Upper lobe of right lung (tissue), 1 donor: ENCODE measurements at regions not wholly inside any gene's neighbourhood (a gene's known extent, or its start where the extent isn't known, plus 50 kb on each side); places are given as distances from the start of the nearest gene placed in this dataset.

Source experiments
- ATAC-seq: fragments of 200-7000 bp; cut with Tn5 transposase; one replicate; pipeline ENCODE4 v1.9.1; 2020; ENCODE audit warnings: mild to moderate bottlenecking, moderate library complexity
- DNase-seq: peaks from one replicate; pipeline ENCODE4 v3.0.0-alpha.2; 2020
- H3K27ac ChIP-seq: fragments of 200-600 bp; one replicate; pipeline ENCODE4 v1.8.0; 2022
- H3K27me3 ChIP-seq: fragments of 200-600 bp; one replicate; pipeline ENCODE4 v1.8.0; 2022; ENCODE audit warnings: mild to moderate bottlenecking
- H3K36me3 ChIP-seq: fragments of 200-600 bp; one replicate; pipeline ENCODE4 v1.8.0; 2022
- H3K4me1 ChIP-seq: fragments of 200-600 bp; one replicate; pipeline ENCODE4 v1.8.0; 2022
- H3K4me3 ChIP-seq: fragments of 200-600 bp; one replicate; pipeline ENCODE4 v1.8.0; 2022; ENCODE audit warnings: mild to moderate bottlenecking
- H3K9me3 ChIP-seq: fragments of 200-600 bp; one replicate; pipeline ENCODE4 v1.8.0; 2022
- intact Hi-C: fragments of 100-400 bp; cut with DNase I; formaldehyde crosslinking; loops from one replicate; pipeline ENCODE4 v1.11.0; 2022
- TF ChIP-seq, protein P1 (sequence below): fragments of 200-600 bp; IDR thresholded peaks from one replicate; pipeline ENCODE4 v1.8.0; 2022; ENCODE audit warnings: antibody characterized with exemption
- donor health status: DM: no; HTN: yes; CAD: no; lungs with severe emphysema.

- H3K9me3 ChIP-seq = no peaks in the 10 kb centered on the region
- no peak overlapping the region for H3K4me3 ChIP-seq
- intact Hi-C loops = no loop called here
- no peaks in the 10 kb centered on the region for H3K36me3 ChIP-seq
- DNase-seq (no peak), ATAC-seq (no peak)
- H3K27ac ChIP-seq = no peak overlapping the region
- H3K4me1 ChIP-seq = no peaks in the 10 kb centered on the region
- no peaks in the 10 kb centered on the region for H3K27me3 ChIP-seq
- TF ChIP-seq, protein P1, sequence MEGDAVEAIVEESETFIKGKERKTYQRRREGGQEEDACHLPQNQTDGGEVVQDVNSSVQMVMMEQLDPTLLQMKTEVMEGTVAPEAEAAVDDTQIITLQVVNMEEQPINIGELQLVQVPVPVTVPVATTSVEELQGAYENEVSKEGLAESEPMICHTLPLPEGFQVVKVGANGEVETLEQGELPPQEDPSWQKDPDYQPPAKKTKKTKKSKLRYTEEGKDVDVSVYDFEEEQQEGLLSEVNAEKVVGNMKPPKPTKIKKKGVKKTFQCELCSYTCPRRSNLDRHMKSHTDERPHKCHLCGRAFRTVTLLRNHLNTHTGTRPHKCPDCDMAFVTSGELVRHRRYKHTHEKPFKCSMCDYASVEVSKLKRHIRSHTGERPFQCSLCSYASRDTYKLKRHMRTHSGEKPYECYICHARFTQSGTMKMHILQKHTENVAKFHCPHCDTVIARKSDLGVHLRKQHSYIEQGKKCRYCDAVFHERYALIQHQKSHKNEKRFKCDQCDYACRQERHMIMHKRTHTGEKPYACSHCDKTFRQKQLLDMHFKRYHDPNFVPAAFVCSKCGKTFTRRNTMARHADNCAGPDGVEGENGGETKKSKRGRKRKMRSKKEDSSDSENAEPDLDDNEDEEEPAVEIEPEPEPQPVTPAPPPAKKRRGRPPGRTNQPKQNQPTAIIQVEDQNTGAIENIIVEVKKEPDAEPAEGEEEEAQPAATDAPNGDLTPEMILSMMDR = no peak
Observed at GRCh38 chr2:60252581-60253150, 300.8 kb downstream of the BCL11A start.

DNA sequence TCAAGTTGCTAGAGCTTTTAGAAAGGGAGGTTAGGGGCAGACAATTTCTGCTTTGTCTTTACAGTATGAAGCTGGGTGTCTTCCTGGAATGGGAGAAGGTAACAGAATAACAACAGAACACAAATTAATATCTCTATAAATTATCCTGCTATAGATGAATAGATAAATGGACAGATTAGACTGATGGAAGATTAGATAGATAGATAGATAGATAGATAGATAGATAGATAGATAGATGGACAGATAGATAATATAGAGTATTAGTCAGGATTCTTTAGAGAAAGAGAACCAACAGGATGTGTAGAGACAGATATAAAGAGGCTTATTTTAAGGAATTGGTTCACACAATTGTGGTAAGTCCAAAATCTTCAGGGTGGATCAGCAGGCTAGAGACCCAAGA lies 302.2 kb downstream of the BCL11A start:
- H3K27me3 ChIP-seq = no peaks in the 10 kb centered on the region
- TF ChIP-seq, protein P1 = no peak
- H3K9me3 ChIP-seq = no peaks in the 10 kb centered on the region
- ATAC-seq = no peak
- no peaks in the 10 kb centered on the region for H3K4me1 ChIP-seq
- intact Hi-C loops = no loop called here
- H3K4me3 ChIP-seq = no peak overlapping the region
- no peaks in the 10 kb centered on the region for H3K36me3 ChIP-seq
- no peak overlapping the region for H3K27ac ChIP-seq
- DNase-seq = no peak

GRCh38 chr2:60249879-60250278 lies 303.6 kb downstream of the BCL11A start:
- DNase-seq (no peak), ATAC-seq (no peak)
- Histone ChIP-seq H3K4me3 (no peak overlapping the region), H3K27ac (no peak overlapping the region), H3K36me3 (no peaks in the 10 kb centered on the region), H3K9me3 (no peaks in the 10 kb centered on the region), H3K27me3 (no peaks in the 10 kb centered on the region), H3K4me1 (no peaks in the 10 kb centered on the region)
- TF ChIP-seq, protein P1 = no peak
- intact Hi-C loops = no loop called here

GRCh38 chr2:60247471-60247870 lies 306.0 kb downstream of the BCL11A start:
- Histone ChIP-seq H3K36me3 (no peaks in the 10 kb centered on the region), H3K27me3 (no peaks in the 10 kb centered on the region), H3K9me3 (no peaks in the 10 kb centered on the region), H3K27ac (no peak overlapping the region), H3K4me3 (no peak overlapping the region), H3K4me1 (no peaks in the 10 kb centered on the region)
- ATAC-seq (no peak), DNase-seq (no peak)
- TF ChIP-seq, protein P1 = no peak
- intact Hi-C loops = no loop called here

DNA sequence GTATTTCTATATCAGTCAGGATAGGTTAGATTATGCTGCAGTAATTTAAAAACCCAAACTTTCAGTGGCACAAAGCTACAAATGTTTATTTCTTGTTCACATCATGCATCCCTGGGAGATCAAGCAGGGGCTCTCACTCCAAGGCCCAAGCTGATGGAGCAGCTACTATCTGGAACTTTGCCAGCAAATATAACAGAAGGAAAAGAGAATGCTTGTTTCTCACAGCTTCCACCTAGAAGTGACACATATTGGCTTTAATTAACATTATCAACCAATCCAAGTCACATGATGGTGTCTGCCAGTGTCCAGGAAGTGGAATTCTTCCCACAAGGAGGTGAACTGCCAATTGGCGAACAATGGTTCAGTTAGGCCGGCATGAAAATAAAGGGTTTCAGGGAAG lies 306.9 kb downstream of the BCL11A start:
- TF ChIP-seq, protein P1 = no peak
- DNase-seq (no peak), ATAC-seq (no peak)
- Histone ChIP-seq H3K4me1 (no peaks in the 10 kb centered on the region), H3K27me3 (no peaks in the 10 kb centered on the region), H3K36me3 (no peaks in the 10 kb centered on the region), H3K27ac (no peak overlapping the region), H3K4me3 (no peak overlapping the region), H3K9me3 (no peaks in the 10 kb centered on the region)
- intact Hi-C loops = no loop called here
